GM23338 (cell line): ENCODE measurements at regions not wholly inside any gene's neighbourhood (a gene's known extent, or its start where the extent isn't known, plus 50 kb on each side); places are given as distances from the start of the nearest gene placed in this dataset.

Source experiments
- CREB1 ChIP-seq: fragments of 250-450 bp; sonication (Bioruptor Pico); IDR thresholded peaks from 2 replicates; pipeline ENCODE4 v1.5.0; 2020; ENCODE audit warnings: low read depth, mild to moderate bottlenecking, moderate library complexity
- CTCF ChIP-seq, 2 experiments: fragments of 200-600 bp in 1 of 2; sonication (generic) in 1 of 2; conservative IDR thresholded peaks; 2 replicates each; pipeline versions ENCODE4 v1.5.1 to v1.6.1; 2016 to 2017; ENCODE audit warnings: antibody characterized with exemption in 2 of 2, low read depth in 2 of 2, mild to moderate bottlenecking in 2 of 2, moderate library complexity in 1 of 2
- ETS1 ChIP-seq: IDR thresholded peaks from 2 replicates; pipeline ENCODE4 v1.6.1; 2016; ENCODE audit warnings: antibody characterized with exemption
- EZH2 ChIP-seq: fragments of 200-600 bp; sonication (generic); IDR thresholded peaks from one replicate; pipeline ENCODE4 v1.8.0; 2017; ENCODE audit warnings: antibody characterized with exemption, mild to moderate bottlenecking, low read depth; ENCODE audit not compliant: unreplicated experiment
- EZH2phosphoT487 ChIP-seq: fragments of 200-600 bp; sonication (generic); IDR thresholded peaks from one replicate; pipeline ENCODE4 v1.8.1; 2018; ENCODE audit warnings: antibody characterized with exemption; ENCODE audit not compliant: unreplicated experiment
- JUNB ChIP-seq: IDR thresholded peaks from one replicate; pipeline ENCODE4 v1.6.1; 2016; ENCODE audit warnings: antibody characterized with exemption; ENCODE audit not compliant: unreplicated experiment
- NANOG ChIP-seq: IDR thresholded peaks from 2 replicates; pipeline ENCODE4 v1.6.1; 2016; ENCODE audit warnings: antibody characterized with exemption, borderline replicate concordance
- POLR2AphosphoS5 ChIP-seq: IDR thresholded peaks from 2 replicates; pipeline ENCODE4 v1.6.1; 2016; ENCODE audit warnings: antibody characterized with exemption, low read depth
- REST ChIP-seq: IDR thresholded peaks from one replicate; pipeline ENCODE4 v1.6.1; 2018; ENCODE audit warnings: antibody characterized with exemption; ENCODE audit not compliant: unreplicated experiment
- STAT1 ChIP-seq: IDR thresholded peaks from one replicate; pipeline ENCODE4 v1.6.1; 2016; ENCODE audit warnings: antibody characterized with exemption; ENCODE audit not compliant: unreplicated experiment
- ZNF114 ChIP-seq: fragments of 250-450 bp; sonication (Bioruptor Pico); IDR thresholded peaks from 2 replicates; pipeline ENCODE4 v1.5.0; 2020; ENCODE audit warnings: mild to moderate bottlenecking, moderate library complexity
- ZNF331 ChIP-seq: fragments of 250-450 bp; sonication (Bioruptor Pico); IDR thresholded peaks from 2 replicates; pipeline ENCODE4 v1.5.0; 2020; ENCODE audit warnings: low read depth, mild to moderate bottlenecking, moderate library complexity
- ZNF462 ChIP-seq: fragments of 250-450 bp; sonication (Bioruptor Pico); IDR thresholded peaks from 2 replicates; pipeline ENCODE4 v1.5.0; 2020; ENCODE audit warnings: mild to moderate bottlenecking, moderate library complexity

- TF ChIP-seq POLR2AphosphoS5 = no peak
- TF ChIP-seq CTCF (conservative IDR thresholded peaks at IDR 0.05; ENCODE audit: low read depth in 2 of 2) = no peak
- TF ChIP-seq JUNB = no peak
- TF ChIP-seq EZH2phosphoT487 = no peak
- no peak for TF ChIP-seq EZH2
- no peak for TF ChIP-seq ZNF462
- no peak for TF ChIP-seq ZNF331 (CRISPR knock-in tag)
- no peak for TF ChIP-seq ZNF114 (CRISPR knock-in tag)
- TF ChIP-seq REST = no peak
- no peak for TF ChIP-seq ETS1
- TF ChIP-seq STAT1 = no peak
- no peak for TF ChIP-seq CREB1 (CRISPR knock-in tag)
- no peak for TF ChIP-seq NANOG
Measured at GRCh38 chr5:126106029-126106428, 317.2 kb upstream of the GRAMD2B start.
